GM19025 (cell line): ENCODE measurements at regions not wholly inside any gene's neighbourhood (a gene's known extent, or its start where the extent isn't known, plus 50 kb on each side); places are given as distances from the start of the nearest gene placed in this dataset.
A peak's percentile ranks its signal among the peaks of the same experiment; 100 is the strongest.
"Not testable (repeated sequence)": the region's sequence is repeated elsewhere in the genome, so short reads cannot be mapped to it uniquely, and the experiment has no call there.

Experiments used
- ATAC-seq: cut with Tn5 transposase; IDR thresholded peaks from one replicate; pipeline ENCODE4 v1.9.1; 2021; ENCODE audit warnings: mild to moderate bottlenecking, low read depth, moderate library complexity; ENCODE audit not compliant: unreplicated experiment

- ATAC-seq = no peak
Observed at GRCh38 chr6:119539066-119539746, 189.6 kb upstream of the MAN1A1 start.

- ATAC-seq = no peak
Observed at GRCh38 chr6:119536666-119537065, 187.1 kb upstream of the MAN1A1 start.

- no peak for ATAC-seq
Observed at GRCh38 chr6:119535332-119535731, 185.8 kb upstream of the MAN1A1 start.

GRCh38 chr6:119533603-119534279, 184.2 kb upstream of the MAN1A1 start:
- ATAC-seq = peak; percentile 70

- ATAC-seq = no peak
Observed at GRCh38 chr6:119527231-119527578, 177.6 kb upstream of the MAN1A1 start.

DNA sequence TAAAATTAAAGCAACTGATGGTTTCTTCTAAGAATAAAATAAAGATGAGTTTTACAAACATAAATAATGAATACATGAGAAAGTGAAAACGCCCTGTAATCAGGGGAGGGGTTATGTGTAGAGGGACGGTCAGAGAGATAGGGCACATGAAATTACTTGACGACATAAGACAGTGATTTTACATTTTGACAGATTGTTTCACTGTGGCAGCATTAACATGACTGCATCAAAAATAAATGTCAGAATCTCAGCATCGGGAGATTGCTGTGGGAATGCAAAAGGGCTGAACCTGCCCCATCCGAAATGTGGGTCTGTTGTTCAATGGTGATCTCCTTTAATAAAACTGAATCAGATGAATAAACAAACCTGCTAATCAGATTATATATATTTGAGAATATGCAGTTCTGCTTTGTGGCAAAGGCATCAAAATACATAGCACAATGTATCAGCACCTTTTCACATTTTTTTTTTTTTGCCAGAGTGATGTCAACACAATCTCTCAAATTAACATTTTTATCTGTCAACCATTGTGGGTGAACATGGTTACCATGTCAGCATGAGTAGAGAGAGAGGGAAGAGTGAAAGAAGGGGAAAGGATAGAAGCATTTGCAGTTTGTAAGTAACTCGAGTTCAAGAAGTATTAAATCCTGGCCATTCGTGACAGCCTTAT, 177.1 kb upstream of the MAN1A1 start:
- ATAC-seq = no peak

DNA sequence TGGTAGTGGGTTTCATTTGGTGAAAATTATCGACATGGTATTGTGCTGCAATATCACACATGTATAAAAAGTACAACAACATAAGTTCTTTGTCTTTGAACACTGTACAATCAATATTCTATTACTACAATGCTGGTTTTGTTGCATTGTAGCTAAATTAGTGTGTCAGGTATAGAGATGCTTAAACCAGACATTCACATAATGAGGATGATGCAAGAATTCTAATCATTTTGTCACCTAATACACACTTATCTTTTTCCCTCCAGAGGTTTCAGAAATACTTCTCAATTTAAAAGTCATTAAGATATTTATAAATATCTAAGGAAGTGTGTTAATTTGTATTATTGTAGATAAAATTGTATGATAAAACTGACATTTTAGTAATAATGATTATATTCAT, 174.8 kb upstream of the MAN1A1 start:
- ATAC-seq = no peak

GRCh38 chr6:119523556-119523955, 174.0 kb upstream of the MAN1A1 start:
- no peak for ATAC-seq

GRCh38 chr6:119521251-119521650, 171.7 kb upstream of the MAN1A1 start:
- ATAC-seq = no peak

DNA sequence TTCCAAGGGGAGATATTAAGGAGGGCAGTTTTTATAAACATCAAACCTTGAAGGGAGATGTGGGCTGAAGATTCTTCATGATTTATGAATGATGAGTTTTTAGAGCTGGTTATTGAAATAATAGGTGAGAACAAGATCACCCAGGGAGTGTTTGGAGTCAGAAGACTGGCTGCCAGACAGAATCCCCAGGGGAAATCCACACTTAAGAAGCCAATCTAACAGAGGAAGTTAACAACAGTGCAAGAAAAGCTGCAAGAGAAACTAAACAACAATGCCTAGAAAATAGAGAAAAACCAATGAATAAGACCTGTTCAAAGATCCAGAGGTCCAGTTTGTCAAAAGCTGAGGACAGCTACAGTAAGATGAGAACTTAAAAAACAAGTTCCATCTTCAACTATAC, 167.9 kb upstream of the MAN1A1 start:
- no peak for ATAC-seq

DNA sequence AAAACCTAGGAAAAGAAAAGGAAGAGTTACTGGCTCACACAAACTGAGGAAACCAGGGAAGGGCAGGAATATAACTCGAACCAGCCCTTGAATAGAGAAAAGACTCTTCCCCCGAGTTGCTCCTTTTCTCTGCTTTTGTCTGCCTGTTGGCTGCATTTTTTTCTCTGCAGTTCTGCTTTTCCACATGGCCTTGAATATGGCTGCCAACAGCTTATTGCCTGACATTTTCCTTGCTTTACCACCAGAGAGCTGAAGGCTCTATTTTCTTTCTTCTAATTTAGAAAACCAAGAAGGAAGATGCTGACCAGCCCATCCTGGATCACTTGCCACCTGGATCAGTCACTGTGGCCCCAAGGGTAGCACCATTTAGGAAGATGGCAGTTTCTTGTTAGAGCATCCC, 164.8 kb upstream of the MAN1A1 start:
- ATAC-seq = no peak

- ATAC-seq = no peak
Observed at GRCh38 chr6:119511024-119511423, 161.5 kb upstream of the MAN1A1 start.

- ATAC-seq = no peak
Observed at GRCh38 chr6:119510246-119510645, 160.7 kb upstream of the MAN1A1 start.

- no peak for ATAC-seq
Observed at GRCh38 chr6:119506631-119507174, 157.1 kb upstream of the MAN1A1 start.

GRCh38 chr6:119501798-119502483, 152.4 kb upstream of the MAN1A1 start:
- peak; percentile 72 for ATAC-seq

DNA sequence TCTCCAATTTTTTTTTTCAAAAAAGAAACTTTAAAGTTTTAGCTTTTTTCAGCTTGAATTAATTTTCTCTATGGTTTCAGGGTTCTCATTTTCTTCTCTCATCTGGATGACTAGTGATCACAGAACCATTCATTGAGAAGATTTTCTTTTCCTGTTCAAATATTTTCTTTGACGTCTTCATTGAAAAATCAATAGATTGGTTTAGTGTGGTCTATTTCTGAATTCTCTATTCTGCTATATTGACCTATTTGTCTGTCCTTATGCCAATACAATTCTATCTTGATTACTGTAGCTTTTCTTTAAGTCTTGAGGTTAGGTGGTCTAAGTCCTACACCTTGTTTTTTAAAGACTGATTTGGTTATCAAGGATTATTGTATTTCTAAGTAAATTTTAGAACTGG, 150.2 kb upstream of the MAN1A1 start:
- no peak for ATAC-seq

DNA sequence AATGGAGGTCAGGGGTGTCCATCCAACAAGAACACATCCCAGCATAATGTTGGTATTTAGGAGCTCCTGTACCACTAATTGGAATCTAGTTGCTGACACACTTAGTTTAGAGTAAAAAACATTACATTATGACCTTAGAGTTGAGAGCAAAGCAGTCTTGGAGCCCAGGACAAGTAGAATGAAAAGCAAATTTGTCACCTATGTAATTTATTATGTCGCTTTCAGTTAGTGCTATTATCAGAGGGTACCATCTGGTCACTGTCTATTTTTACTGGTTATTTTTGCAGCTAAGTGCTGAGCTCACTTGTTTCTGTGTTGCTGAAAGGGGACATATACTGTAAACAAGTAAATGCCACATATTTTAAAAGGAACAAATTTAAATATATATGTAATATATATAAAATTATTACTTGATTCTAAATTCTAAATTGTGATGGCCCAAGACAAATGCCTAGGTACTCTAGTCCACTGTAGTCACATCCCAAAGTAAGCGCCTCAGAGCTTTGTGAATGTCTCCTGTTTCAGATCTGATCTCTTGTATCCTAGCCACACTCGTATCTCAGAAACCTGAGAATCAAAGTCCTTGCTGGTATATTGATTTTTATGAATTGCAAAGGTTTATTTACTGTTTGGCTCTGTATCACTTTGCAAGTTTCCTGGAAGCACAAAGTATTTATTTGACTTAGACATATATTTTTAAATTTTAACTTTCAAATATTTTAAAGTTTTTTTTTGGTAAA, 148.6 kb upstream of the MAN1A1 start:
- no peak for ATAC-seq

- no peak for ATAC-seq
Observed at GRCh38 chr6:119495230-119495683, 145.7 kb upstream of the MAN1A1 start.

- ATAC-seq = no peak
Observed at GRCh38 chr6:119493980-119494379, 144.4 kb upstream of the MAN1A1 start.

DNA sequence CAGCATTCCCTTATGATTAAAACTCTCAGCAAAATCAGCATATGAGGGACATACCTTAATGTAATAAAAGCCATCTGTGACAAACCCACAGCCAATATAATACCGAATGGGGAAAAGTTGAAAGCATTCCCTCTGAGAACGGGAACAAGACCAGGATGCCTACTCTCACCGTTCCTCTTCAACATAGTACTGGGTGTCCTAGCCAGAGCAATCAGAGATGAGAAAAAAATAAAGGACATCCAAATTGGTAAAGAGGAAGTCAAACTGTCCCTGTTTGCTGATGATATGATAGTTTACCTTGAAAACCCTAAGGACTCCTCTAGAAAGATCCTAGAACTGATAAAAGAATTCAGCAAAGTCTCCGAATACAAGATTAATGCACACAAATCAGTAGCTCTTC, 141.6 kb upstream of the MAN1A1 start:
- ATAC-seq = not testable (repeated sequence)
